SK-N-MC (cell line): ENCODE measurements at regions not wholly inside any gene's neighbourhood (a gene's known extent, or its start where the extent isn't known, plus 50 kb on each side); places are given as distances from the start of the nearest gene placed in this dataset.
"Not testable (repeated sequence)": the region's sequence is repeated elsewhere in the genome, so short reads cannot be mapped to it uniquely, and the experiment has no call there.

Experiments used
- EZH2 ChIP-seq: fragments of 200-600 bp; sonication (generic); IDR thresholded peaks from one replicate; pipeline ENCODE4 v1.6.1; 2017; ENCODE audit warnings: antibody characterized with exemption
- FOXP2 ChIP-seq: optimal IDR thresholded peaks from 2 replicates; pipeline ENCODE3; 2011; ENCODE audit warnings: mild to moderate bottlenecking, moderate library complexity; ENCODE audit not compliant: insufficient read depth; ENCODE audit errors: extremely low read length, control extremely low read depth
- POLR2AphosphoS5 ChIP-seq: IDR thresholded peaks from 2 replicates; pipeline ENCODE4 v1.6.1; 2012; ENCODE audit warnings: mild to moderate bottlenecking, low read depth, low read length, borderline replicate concordance

DNA sequence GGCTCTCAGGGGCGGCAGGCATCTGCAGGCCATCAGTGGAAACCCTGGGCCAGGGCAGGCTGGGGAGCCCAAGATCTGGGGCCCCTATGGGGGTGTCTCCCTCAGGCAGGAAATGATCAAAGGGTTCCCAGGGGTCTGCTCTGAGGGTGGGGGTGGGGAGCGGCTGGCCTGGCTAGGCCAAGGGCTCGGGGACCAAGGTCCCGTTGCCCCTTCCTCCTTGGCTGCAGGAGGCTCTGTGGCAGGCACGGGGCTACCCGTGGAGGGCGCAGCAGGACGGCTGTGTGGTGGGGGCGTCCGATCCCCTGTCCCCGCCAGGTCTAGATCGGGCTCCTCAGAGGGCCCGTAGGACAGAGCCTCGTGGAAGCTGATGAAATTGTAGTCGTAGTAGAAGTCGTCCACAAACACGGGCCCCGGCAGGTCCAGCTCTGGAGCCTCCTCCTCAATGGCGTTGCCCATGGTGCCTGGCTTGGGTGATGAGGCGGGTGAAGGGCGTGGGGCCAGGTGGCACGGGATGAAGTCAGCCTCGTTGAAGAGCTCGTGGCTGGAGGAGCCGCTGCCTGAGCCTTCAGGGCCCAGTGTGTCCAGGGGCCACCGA lies 117.8 kb upstream of the AKAP13 start:
- TF ChIP-seq POLR2AphosphoS5, EZH2, FOXP2: not testable (repeated sequence)
